NCI-H1048 (cell line): ENCODE measurements at regions not wholly inside any gene's neighbourhood (a gene's known extent, or its start where the extent isn't known, plus 50 kb on each side); places are given as distances from the start of the nearest gene placed in this dataset.
"Not testable (repeated sequence)": the region's sequence is repeated elsewhere in the genome, so short reads cannot be mapped to it uniquely, and the experiment has no call there.

Source experiments
- DNase-seq: peaks from one replicate; lab custom pipeline; 2025; lab: John Stamatoyannopoulos, UW

DNA sequence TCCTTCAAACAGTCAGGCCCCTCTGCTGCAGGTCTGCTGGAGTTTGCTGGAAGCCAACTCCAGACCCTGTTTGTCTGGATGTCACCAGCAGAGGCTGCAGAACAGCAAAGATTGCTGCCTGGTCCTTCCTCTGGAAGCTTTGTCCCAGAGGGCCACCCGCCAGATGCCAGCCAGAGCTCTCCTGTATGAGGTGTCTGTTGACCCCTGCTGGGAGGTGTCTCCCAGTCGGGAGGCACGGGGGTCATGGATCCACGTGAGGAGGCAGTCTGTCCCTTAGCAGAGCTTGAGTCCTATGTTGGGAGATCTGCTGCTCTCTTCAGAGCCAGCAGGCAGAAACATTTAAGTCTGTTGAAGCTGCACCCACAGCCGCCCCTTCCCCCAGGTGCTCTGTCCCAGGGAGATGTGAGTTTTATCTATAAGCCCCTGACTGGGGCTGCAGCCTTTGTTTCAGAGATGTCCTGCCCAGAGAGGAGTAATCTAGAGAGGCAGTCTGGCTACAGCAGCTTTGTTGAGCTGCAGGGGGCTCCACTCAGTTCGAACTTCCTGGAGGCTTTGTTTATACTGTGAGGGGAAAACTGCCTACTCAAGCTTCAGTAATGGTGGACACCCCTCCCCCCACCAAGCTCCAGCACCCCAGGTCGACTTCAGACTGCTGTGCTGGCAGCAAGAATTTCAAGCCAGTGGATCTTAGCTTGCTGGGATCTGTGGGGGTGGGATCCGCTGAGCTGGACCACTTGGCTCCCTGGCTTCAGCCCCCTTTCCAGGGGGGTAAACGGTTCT lies 72.1 kb downstream of the OGFRL1 start:
- not testable (repeated sequence) for DNase-seq

GRCh38 chr6:71364889-71365542 lies 76.4 kb downstream of the OGFRL1 start:
- no peak for DNase-seq

DNA sequence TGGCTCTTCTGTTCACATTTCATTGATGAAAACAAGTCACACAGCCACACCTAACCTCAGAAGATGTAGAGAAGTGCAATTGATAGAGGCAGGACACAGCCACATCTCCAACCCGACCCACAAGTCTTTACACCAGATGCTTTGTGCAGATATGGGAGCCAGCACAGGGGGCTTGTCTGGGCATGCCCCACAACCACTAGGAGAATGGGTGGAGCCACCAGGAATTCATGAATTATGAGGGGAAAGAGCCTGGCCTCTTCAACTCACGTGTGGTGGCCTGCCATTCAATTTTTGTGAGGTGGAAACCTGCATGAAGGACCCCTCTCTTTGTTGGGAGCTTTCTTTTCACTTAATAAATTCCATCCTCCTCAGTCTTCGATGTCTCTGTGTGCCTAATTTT lies 79.1 kb downstream of the OGFRL1 start:
- no peak for DNase-seq

GRCh38 chr6:71368284-71368683 lies 79.7 kb downstream of the OGFRL1 start:
- DNase-seq = no peak

DNA sequence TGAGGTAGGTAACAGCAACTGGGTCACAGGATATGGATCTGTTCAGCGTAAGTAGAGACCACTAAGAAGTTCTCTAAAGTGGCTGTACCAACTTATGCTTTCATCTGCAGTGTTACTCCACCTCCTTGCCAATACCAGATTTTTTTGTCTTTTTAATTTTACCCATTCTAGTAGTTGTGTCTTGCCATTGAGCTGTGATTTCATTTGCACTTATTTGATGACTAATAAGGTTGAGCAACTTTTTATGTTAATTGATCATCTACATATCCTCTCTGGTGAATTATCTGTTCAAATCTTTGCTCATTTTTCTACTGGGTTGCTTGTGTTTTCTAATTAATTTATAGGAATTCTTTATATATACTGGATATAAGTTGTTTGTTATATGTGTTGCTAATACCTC lies 82.9 kb downstream of the OGFRL1 start:
- no peak for DNase-seq

- no peak for DNase-seq
Observed at GRCh38 chr6:71373943-71374342, 85.3 kb downstream of the OGFRL1 start.

GRCh38 chr6:71375676-71376075 lies 87.1 kb downstream of the OGFRL1 start:
- DNase-seq = peak; percentile 11

DNA sequence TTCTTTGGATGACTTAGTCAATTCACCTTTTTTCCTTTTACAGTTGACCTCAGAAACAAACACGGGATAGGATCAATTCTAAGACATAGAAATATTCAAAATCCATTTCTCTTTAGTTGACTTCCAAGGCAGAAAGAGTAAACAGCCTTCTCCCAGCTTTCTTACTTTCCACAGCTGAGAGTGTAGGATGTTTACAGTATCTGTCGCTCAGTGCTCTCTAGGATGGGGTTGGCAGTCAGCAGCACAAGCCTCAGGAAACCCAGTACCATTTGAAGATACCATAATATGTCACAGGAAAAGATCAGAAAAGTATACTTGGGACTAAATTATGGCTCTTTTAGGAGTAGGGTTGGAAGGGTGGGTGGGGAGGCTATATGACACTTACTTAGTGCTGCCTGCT lies 88.2 kb downstream of the OGFRL1 start:
- DNase-seq = no peak

- DNase-seq = no peak
Observed at GRCh38 chr6:71383476-71383875, 94.9 kb downstream of the OGFRL1 start.

DNA sequence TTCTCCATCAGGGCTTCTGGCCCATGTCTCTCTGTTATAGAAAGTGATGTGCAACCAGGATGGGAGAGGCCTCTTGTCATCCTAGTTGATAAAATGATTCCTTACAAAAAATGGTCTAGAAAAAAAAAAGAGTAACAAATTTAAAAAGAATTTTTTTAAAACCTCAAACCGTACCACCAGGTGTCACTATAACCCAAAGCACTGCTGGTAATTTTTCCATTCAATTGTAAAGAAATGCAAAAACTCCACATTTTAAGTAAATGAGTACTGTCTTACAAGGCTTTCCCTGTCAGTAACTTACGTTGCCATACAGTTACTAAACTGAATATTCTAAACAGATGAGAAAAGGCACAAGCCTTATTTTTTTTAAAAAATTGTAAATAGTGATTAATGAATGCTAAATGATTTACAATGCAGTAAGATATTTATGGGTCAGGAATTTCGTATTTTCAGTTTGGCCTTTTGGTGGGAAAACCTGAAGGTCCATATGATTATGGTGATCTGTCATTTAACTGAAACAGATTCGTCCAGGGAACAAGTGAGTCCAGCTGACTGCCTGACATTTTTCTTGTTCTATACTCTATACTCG lies 95.4 kb downstream of the OGFRL1 start:
- DNase-seq = no peak

DNA sequence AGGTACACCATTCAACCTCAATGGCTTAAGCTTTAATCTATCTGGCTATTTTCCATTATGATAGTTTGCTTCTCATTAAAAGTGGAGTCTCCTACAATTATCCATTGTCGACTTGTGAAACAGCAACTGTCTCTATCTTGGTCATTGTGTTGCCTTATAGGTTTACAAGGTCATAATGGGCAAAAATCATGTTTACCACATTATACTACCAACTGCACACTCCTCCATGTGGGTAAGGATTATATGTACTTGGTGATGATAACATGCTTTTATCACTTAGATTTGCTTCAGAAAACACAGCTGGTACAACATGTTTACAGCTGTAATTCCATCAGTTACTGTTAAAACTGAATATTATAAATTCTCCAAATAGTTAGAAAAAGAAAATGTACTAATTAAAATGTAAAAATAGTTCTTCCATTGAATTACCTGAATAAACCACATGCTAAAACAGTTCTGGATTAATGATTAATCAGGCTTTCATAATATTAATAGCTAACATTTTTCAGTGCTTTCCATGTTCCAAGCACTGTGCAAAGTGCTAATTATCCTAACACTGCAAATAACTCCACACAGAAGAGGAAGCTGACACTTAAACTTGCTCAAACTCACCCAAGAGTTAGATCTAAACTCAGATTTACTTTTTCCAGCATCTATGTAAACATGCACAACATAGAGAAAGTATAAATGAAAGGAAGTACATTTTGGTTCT lies 96.7 kb downstream of the OGFRL1 start:
- DNase-seq = no peak

GRCh38 chr6:71386215-71386614 lies 97.6 kb downstream of the OGFRL1 start:
- no peak for DNase-seq

DNA sequence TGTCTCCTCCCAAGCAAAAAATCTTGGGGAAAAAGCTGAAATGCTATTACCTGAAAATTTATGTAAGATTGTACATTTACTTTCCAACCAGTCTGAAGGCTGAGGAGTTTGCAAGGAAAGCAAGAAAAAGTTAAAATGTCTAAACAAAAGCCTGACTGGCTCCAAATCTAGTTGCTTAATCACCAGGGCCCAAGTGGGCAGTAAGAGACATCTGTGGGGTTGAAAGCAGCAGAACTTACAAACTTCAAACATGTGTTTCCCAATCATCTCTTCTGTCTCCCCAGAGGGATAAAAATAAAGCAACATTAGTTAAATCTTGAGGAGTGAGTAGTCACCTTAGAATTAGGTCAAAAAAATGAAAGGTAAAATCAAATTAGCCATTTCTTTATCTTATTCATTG lies 98.6 kb downstream of the OGFRL1 start:
- DNase-seq = no peak

- DNase-seq = no peak
Observed at GRCh38 chr6:71388068-71388744, 99.6 kb downstream of the OGFRL1 start.

DNA sequence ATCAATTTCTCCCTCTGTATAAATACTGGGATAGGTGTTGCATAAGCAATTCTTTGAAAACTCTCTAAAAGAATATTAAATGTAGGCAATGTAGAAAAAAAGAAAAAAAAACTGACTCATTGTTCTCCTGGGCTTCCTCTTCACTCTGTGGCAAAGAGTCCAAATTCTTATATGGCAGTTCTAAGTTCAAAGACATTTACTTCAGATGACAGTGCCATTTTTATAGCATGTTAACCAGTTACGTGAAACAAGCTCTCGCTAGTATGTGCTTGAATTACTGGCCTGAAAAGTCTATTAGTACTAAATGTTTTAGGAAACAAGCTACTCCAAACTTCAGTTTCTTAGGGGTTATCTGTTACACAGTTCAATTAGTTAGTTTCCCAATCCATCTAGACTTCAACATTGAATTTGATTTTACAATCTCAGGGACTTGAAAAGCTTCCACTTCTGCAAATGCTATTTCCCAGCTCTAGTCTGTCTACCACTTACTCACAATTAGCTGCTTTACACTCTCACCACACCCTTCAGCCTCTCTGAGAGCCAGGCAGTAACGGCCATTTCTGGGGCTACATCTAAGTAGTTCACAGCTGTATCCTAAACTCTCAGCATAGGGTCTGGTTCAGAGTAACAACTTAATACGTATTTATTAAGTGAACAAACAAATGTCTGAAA lies 100.4 kb downstream of the OGFRL1 start:
- no peak for DNase-seq

DNA sequence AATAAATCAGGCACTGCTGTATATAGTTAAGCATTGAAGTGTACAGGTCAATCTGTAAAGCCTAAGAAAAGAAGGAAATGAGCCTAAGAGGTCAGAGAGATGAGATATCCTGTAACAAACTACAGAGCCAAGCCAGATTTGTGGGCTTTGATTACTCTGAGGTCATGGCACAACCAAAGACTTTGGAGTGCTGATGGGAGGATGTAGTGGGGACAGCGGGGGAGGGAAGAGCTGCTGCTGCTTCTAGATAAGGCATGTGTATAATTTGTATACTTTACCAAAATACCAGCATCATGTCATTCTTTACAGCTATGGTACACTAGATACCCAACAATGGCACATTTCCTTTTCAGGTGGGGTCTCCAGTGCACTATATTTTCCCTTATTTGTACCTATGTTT lies 102.5 kb downstream of the OGFRL1 start:
- DNase-seq = no peak

GRCh38 chr6:71392276-71392675 lies 103.7 kb downstream of the OGFRL1 start:
- no peak for DNase-seq

GRCh38 chr6:71393471-71393870 lies 104.9 kb downstream of the OGFRL1 start:
- no peak for DNase-seq

GRCh38 chr6:71393981-71394432 lies 105.4 kb downstream of the OGFRL1 start:
- DNase-seq = no peak

- no peak for DNase-seq
Observed at GRCh38 chr6:71394926-71395325, 106.3 kb downstream of the OGFRL1 start.

DNA sequence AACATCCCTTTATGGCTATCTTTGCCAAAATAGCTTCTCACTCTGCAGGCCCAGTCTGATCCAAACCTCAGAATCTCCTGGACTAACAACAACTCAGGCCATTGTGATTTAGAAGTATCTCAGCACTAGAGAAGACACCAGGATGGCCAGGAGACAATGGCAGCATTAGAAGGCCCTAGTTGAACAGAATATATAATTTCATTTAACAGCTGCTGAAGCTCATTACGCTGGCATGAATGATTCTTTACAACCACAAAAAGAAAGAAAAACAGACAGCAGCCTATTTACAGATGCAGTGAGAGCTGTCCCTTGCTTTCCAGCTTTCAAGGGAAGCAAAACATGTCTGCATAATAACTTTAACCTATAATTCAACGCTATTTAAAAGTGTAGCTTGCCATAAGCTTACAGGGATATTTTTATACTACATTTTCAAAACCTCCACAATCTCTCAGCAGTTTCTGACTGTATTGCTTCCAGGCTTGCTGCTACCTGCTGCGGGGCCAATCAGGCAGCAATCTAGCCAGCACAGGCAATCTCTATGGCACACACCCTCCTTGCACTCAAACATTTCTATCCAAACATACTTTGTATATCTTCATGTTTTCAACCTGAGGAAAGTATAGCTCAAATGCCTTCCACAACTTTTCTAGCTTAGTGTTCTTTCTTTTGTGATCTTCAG lies 107.3 kb downstream of the OGFRL1 start:
- no peak for DNase-seq
